Fibroblast of the aortic adventitia (primary cell): ENCODE measurements at regions not wholly inside any gene's neighbourhood (a gene's known extent, or its start where the extent isn't known, plus 50 kb on each side); places are given as distances from the start of the nearest gene placed in this dataset.

Experiments used
- DNase-seq: peaks from one replicate; pipeline ENCODE4 v3.0.0-alpha.2; 2010; ENCODE audit warnings: low read depth
- H3K4me3 ChIP-seq: 2 replicates; pipeline ENCODE4 v1.5.1; 2011; ENCODE audit warnings: low read depth, mild to moderate bottlenecking, control low read depth, low read length, moderate library complexity
- TF ChIP-seq, protein P1 (sequence below): IDR thresholded peaks from 2 replicates; pipeline ENCODE4 v1.5.1; 2011; ENCODE audit warnings: mild to moderate bottlenecking, low read length, control low read depth, inconsistent platforms; ENCODE audit not compliant: insufficient read depth

DNA sequence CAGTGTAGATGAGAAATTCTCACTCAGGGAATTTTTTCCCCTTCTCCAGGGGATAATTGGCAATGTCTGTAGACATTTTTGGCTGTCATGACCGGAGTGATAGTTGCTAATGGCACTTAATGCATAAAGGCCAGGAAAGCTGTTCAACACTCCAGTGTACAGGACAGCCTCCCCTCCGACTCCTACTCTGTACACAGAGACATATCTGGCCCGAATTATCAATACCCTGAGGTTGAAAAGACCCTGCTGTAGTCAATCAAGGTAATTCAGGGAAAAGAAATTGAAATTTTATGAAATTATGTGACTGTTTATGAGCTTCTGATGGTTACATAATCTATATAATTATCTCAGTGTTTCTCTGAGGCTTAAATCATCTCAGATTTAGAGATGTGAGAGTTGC lies 720.7 kb downstream of the OLFM4 start:
- TF ChIP-seq, protein P1, sequence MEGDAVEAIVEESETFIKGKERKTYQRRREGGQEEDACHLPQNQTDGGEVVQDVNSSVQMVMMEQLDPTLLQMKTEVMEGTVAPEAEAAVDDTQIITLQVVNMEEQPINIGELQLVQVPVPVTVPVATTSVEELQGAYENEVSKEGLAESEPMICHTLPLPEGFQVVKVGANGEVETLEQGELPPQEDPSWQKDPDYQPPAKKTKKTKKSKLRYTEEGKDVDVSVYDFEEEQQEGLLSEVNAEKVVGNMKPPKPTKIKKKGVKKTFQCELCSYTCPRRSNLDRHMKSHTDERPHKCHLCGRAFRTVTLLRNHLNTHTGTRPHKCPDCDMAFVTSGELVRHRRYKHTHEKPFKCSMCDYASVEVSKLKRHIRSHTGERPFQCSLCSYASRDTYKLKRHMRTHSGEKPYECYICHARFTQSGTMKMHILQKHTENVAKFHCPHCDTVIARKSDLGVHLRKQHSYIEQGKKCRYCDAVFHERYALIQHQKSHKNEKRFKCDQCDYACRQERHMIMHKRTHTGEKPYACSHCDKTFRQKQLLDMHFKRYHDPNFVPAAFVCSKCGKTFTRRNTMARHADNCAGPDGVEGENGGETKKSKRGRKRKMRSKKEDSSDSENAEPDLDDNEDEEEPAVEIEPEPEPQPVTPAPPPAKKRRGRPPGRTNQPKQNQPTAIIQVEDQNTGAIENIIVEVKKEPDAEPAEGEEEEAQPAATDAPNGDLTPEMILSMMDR = no peak
- DNase-seq = no peak
- H3K4me3 ChIP-seq = no peak overlapping the region

DNA sequence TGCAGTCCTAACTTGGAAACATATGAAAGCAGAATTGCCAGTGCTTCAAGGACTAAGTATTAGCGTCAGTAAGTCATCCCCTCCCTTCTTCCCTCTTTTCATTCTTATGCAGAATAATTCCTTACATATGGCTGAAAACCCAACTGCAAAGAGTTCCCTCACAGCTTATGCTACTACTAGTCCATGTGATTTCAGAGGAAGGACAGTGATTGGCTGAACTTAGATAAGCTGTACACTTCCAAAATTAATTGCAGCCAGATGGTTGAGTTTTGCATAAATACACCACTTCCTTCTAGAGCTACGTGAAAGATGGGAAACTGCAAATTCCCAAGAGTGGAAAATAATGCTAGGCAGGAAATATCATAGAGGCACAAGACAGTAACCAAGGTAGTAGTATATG lies 730.4 kb downstream of the OLFM4 start:
- TF ChIP-seq, protein P1 = no peak
- H3K4me3 ChIP-seq = no peak overlapping the region
- no peak for DNase-seq

- no peak overlapping the region for H3K4me3 ChIP-seq
- TF ChIP-seq, protein P1 = no peak
- DNase-seq = no peak
Observed at GRCh38 chr13:53775807-53776206, 747.2 kb downstream of the OLFM4 start.

- H3K4me3 ChIP-seq = no peak overlapping the region
- TF ChIP-seq, protein P1 = no peak
- no peak for DNase-seq
Observed at GRCh38 chr13:53778937-53779336, 750.3 kb downstream of the OLFM4 start.

- DNase-seq = no peak
- no peak overlapping the region for H3K4me3 ChIP-seq
- TF ChIP-seq, protein P1 = no peak
Observed at GRCh38 chr13:53781941-53782340, 753.3 kb downstream of the OLFM4 start.

GRCh38 chr13:53782488-53782961 lies 753.9 kb downstream of the OLFM4 start:
- peak overlapping the region; percentile 32 for H3K4me3 ChIP-seq
- TF ChIP-seq, protein P1 = peak; percentile 58
- peak; percentile 36 for DNase-seq

DNA sequence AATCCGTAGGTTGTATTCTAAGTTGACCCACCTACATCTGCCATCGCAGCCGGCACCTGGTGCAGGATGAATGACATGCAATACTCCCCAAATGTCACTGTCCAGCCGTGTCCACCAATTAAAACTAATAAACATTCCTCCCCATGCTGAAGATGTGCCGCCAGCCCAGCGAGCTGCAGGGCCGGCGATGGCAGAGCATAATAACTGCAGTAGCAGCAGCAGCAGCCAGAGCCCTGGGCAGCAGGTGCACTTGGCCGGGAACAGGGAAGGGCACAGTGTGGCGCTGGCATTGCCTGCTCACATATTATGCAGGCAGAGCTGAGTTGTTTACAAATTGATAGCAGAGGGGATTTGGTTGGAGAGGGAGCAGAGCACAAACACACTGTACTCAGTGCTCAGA lies 754.9 kb downstream of the OLFM4 start:
- no peak for DNase-seq
- TF ChIP-seq, protein P1 = no peak
- no peak overlapping the region for H3K4me3 ChIP-seq
